ENCODE measurements at regions not wholly inside any gene's neighbourhood (a gene's known extent, or its start where the extent isn't known, plus 50 kb on each side); places are given as distances from the start of the nearest gene placed in this dataset.
"Not testable (repeated sequence)": the region's sequence is repeated elsewhere in the genome, so short reads cannot be mapped to it uniquely, and the experiment has no call there.

- H3K4me1 Mint-ChIP-seq: peaks cover 67% of the 10 kb centered on the region
- H3K9me3 Mint-ChIP-seq: peaks cover 30% of the 10 kb centered on the region
- no peaks in the 10 kb centered on the region for H3K27me3 Mint-ChIP-seq
- peaks cover 72% of the 10 kb centered on the region for H3K36me3 Mint-ChIP-seq
- no peak overlapping the region for H3K27ac Mint-ChIP-seq
- H3K4me3 Mint-ChIP-seq: no peak overlapping the region
- no peak for ATAC-seq
Measured at GRCh38 chr5:94102849-94103248, 361.4 kb upstream of the POU5F2 start.

GRCh38 chr5:94097384-94097783 is 356.0 kb upstream of the POU5F2 start:
- peaks cover 54% of the 10 kb centered on the region for H3K4me1 Mint-ChIP-seq
- peaks cover 65% of the 10 kb centered on the region for H3K36me3 Mint-ChIP-seq
- H3K27ac Mint-ChIP-seq, H3K27me3 Mint-ChIP-seq, ATAC-seq, H3K4me3 Mint-ChIP-seq: not testable (repeated sequence)
- H3K9me3 Mint-ChIP-seq: peaks cover 13% of the 10 kb centered on the region

DNA sequence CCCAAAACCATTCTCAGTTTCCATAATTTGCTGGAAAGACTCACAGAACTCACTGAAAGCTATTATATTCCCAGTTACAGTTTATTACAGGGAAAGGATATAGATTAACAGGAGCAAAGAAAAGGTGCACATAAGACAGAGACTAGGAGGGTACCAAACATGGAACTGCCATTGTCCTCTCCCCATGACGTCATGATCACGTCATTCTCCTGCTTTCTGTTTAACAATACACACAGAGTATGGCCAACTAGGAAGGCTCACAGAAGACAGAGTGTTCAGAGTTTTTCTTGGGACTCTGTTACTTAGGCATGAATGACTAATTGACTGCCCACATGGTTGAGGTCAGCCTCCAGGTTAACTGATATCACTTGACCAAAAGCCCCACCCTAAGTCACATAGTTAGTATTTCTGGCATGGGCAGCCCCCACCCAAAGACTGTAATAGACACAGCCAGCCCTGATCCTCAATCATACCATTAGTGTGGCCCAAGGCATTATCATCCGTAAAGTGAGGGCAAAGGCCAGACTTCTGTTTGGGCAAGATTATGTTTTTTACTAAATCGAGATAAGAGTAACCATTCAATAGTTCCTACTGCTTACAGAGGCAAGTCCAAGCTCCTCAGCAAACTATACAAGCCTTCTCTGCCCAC is 353.5 kb upstream of the POU5F2 start:
- no peak for ATAC-seq
- Mint-ChIP-seq H3K27me3 (no peaks in the 10 kb centered on the region), H3K36me3 (peaks cover 53% of the 10 kb centered on the region), H3K4me1 (peaks cover 45% of the 10 kb centered on the region), H3K27ac (no peak overlapping the region), H3K9me3 (peaks cover 9% of the 10 kb centered on the region), H3K4me3 (no peak overlapping the region)

DNA sequence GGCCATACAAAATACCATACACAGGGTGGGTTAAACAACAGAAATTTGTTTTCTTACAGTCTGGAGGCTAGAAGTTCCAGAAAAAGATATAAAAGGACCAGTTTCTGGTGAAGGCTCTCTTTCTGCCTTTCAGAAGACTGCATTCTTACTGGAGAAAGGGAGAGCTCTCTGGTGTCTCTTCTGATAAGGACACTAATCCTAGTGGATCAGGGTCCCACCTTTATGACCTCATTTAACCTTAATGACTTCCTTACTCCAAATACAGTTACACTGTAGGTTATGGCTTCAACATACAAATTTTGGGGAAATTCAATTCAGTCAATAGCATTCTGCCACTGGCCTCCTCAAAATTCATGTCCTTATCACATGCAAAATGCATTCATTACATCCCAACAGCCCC is 351.9 kb upstream of the POU5F2 start:
- H3K4me1 Mint-ChIP-seq: peaks cover 40% of the 10 kb centered on the region

DNA sequence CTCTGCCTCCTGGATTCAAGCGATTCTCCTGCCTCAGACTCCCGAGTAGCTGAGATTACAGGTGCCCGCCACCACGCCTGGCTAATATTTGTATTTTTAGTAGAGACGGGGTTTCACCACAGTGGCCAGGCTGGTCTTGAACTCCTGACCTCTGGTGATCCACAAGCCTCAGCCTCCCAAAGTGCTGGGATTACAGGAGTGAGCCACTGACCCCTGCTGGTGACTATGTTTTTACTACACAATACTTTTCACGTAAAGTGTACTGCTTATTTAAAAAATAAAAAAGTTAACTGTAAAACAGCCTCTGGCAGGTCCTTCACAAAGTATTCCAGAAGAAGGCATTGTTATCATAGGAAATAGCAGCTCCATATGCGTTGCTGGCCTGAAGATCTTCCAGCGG is 345.2 kb upstream of the POU5F2 start:
- H3K9me3 Mint-ChIP-seq, ATAC-seq, H3K27me3 Mint-ChIP-seq, H3K4me3 Mint-ChIP-seq, H3K27ac Mint-ChIP-seq: not testable (repeated sequence)
- Mint-ChIP-seq H3K36me3 (peaks cover 29% of the 10 kb centered on the region), H3K4me1 (peaks cover 40% of the 10 kb centered on the region)

More for the DNA sequence above, 351.9 kb upstream of the POU5F2 start:
- ATAC-seq: no peak
- Mint-ChIP-seq H3K9me3 (peaks cover 7% of the 10 kb centered on the region), H3K36me3 (peaks cover 43% of the 10 kb centered on the region), H3K27me3 (no peaks in the 10 kb centered on the region), H3K4me3 (no peak overlapping the region), H3K27ac (no peak overlapping the region)

GRCh38 chr5:94086194-94086593 is 344.8 kb upstream of the POU5F2 start:
- peaks cover 34% of the 10 kb centered on the region for H3K36me3 Mint-ChIP-seq
- peaks cover 8% of the 10 kb centered on the region for H3K9me3 Mint-ChIP-seq
- H3K27me3 Mint-ChIP-seq: no peaks in the 10 kb centered on the region
- peaks cover 44% of the 10 kb centered on the region for H3K4me1 Mint-ChIP-seq
- no peak overlapping the region for H3K27ac Mint-ChIP-seq
- no peak for ATAC-seq
- no peak overlapping the region for H3K4me3 Mint-ChIP-seq

GRCh38 chr5:94082405-94082804 is 341.0 kb upstream of the POU5F2 start:
- Mint-ChIP-seq H3K4me3 (no peak overlapping the region), H3K9me3 (peaks cover 8% of the 10 kb centered on the region), H3K27me3 (no peaks in the 10 kb centered on the region), H3K36me3 (peaks cover 27% of the 10 kb centered on the region), H3K4me1 (peaks cover 45% of the 10 kb centered on the region), H3K27ac (no peak overlapping the region)
- no peak for ATAC-seq

GRCh38 chr5:94081088-94081487 is 339.7 kb upstream of the POU5F2 start:
- peaks cover 27% of the 10 kb centered on the region for H3K36me3 Mint-ChIP-seq

DNA sequence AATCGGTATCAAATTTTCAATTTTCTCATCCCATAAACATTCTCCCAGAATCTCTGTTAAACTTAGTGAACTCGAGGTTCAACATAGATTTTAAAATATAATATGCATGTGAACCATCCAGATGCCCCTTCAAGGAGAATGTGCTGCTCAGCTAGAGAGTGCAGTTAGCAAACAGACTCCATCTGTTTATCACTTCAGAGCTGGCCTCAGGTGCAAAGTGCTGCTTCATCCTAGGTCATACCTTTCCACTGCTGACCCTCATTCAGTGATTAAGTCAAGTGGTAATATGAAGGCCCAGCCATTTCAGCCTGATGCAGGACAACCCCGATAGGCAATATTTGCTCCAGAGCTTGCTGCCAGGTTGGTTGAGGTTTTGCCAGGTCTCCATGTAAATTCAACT is 339.0 kb upstream of the POU5F2 start:
- ATAC-seq: no peak
- Mint-ChIP-seq H3K27ac (no peak overlapping the region), H3K4me3 (no peak overlapping the region), H3K9me3 (peaks cover 3% of the 10 kb centered on the region), H3K4me1 (peaks cover 40% of the 10 kb centered on the region), H3K27me3 (no peaks in the 10 kb centered on the region), H3K36me3 (peaks cover 20% of the 10 kb centered on the region)

More at GRCh38 chr5:94081088-94081487, 339.7 kb upstream of the POU5F2 start:
- H3K9me3 Mint-ChIP-seq: peaks cover 8% of the 10 kb centered on the region
- H3K27ac Mint-ChIP-seq: no peak overlapping the region
- H3K4me3 Mint-ChIP-seq: no peak overlapping the region
- no peak for ATAC-seq
- peaks cover 45% of the 10 kb centered on the region for H3K4me1 Mint-ChIP-seq
- no peaks in the 10 kb centered on the region for H3K27me3 Mint-ChIP-seq

- ATAC-seq: no peak
- Mint-ChIP-seq H3K4me1 (peaks cover 33% of the 10 kb centered on the region), H3K27me3 (no peaks in the 10 kb centered on the region), H3K36me3 (peaks cover 66% of the 10 kb centered on the region), H3K4me3 (no peak overlapping the region), H3K9me3 (peaks cover 7% of the 10 kb centered on the region), H3K27ac (no peak overlapping the region)
Measured at GRCh38 chr5:94072116-94072515, 330.7 kb upstream of the POU5F2 start.

- Mint-ChIP-seq H3K4me3 (no peak overlapping the region), H3K36me3 (peaks cover 86% of the 10 kb centered on the region), H3K4me1 (peaks cover 40% of the 10 kb centered on the region), H3K27me3 (no peaks in the 10 kb centered on the region), H3K27ac (no peak overlapping the region), H3K9me3 (peaks cover 32% of the 10 kb centered on the region)
- ATAC-seq: no peak
Measured at GRCh38 chr5:94066437-94067207, 325.2 kb upstream of the POU5F2 start.

DNA sequence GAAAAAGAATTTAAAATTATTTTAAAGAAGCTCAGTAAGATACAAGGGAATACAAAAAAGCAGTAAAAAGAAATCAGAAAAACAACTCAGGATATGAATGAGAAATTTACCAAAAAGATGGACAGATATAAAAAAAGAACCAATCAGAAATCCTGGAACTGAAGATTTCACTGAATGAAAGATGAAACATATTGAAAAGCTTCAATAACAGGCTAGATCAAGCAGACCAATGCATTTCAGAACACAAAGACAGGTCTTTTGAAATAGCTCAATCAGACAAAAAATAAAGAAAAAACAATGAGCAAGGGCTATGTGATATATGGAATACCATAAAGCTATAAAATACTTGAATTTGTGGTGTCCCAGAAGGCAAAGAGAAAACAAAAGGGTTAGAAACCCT is 322.6 kb upstream of the POU5F2 start:
- peaks cover 32% of the 10 kb centered on the region for H3K9me3 Mint-ChIP-seq
- H3K4me1 Mint-ChIP-seq: peaks cover 31% of the 10 kb centered on the region
- no peak overlapping the region for H3K27ac Mint-ChIP-seq
- peaks cover 77% of the 10 kb centered on the region for H3K36me3 Mint-ChIP-seq
- no peak for ATAC-seq
- H3K27me3 Mint-ChIP-seq: no peaks in the 10 kb centered on the region
- H3K4me3 Mint-ChIP-seq: no peak overlapping the region

GRCh38 chr5:94057655-94058054 is 316.3 kb upstream of the POU5F2 start:
- Mint-ChIP-seq H3K27ac (no peak overlapping the region), H3K9me3 (no peaks in the 10 kb centered on the region), H3K4me3 (no peak overlapping the region)

GRCh38 chr5:94057217-94057616 is 315.8 kb upstream of the POU5F2 start:
- no peak for ATAC-seq
- Mint-ChIP-seq H3K4me3 (no peak overlapping the region), H3K27ac (no peak overlapping the region), H3K36me3 (peaks cover 65% of the 10 kb centered on the region), H3K27me3 (no peaks in the 10 kb centered on the region), H3K4me1 (peaks cover 28% of the 10 kb centered on the region), H3K9me3 (no peaks in the 10 kb centered on the region)

More at GRCh38 chr5:94057655-94058054, 316.3 kb upstream of the POU5F2 start:
- Mint-ChIP-seq H3K36me3 (peaks cover 69% of the 10 kb centered on the region), H3K27me3 (no peaks in the 10 kb centered on the region), H3K4me1 (peaks cover 33% of the 10 kb centered on the region)
- no peak for ATAC-seq

DNA sequence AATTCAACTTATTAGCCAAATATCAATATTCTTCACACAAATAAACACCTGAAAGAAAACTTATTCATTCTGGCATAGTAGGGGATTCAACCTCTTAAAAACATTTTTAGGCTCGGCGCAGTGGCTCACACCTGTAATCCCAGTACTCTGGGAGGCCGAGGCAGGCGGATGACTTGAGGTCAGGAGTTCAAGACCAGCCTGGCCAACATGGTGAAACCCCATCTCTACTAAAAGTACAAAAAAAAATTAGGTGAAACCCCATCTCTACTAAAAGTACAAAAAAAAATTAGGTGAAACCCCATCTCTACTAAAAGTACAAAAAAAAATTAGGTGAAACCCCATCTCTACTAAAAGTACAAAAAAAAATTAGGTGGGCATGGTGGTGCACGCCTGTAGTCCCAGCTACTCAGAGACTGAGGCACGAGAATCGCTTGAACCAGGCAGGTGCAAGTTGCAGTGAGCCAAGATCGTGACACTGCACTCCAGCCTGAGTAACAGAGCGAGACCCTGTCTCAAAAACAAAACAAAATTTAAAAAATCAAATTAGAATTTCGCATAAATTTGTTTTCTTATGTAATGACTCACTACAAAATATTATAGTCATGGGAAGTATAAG is 308.0 kb upstream of the POU5F2 start:
- not testable (repeated sequence) for H3K4me1 Mint-ChIP-seq, H3K27ac Mint-ChIP-seq, H3K9me3 Mint-ChIP-seq, H3K27me3 Mint-ChIP-seq, H3K4me3 Mint-ChIP-seq
- peaks cover 46% of the 10 kb centered on the region for H3K36me3 Mint-ChIP-seq
- ATAC-seq: peak; percentile 74
